ENCODE measurements at regions not wholly inside any gene's neighbourhood (a gene's known extent, or its start where the extent isn't known, plus 50 kb on each side); places are given as distances from the start of the nearest gene placed in this dataset.

DNA sequence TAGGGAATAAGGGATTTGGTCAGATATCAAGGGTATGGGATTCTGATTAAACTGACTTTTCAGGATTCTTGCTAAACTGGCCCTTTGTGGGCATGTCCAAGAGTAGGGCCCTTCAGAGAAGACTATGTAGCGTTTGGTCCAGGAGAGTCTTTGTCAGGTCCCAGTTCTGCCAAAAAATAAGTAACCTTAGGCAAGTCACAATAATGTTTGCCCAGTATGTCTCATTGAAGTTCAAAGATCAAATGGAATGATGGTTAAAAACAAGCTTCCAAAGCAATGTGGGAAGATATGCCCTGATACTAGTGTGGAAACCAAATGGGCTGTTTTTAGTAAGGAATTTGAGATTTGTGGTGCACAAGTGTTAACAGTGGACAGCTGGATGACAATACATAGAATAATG lies 454.4 kb downstream of the WDR72 start:
- in situ Hi-C loops (cut with HindIII; ENCODE audit: low sequenced_read_pairs): no loop called here
- no peak overlapping the region for H3K4me3 ChIP-seq (ENCODE audit: low read depth, low read length)
- DNase-seq (ENCODE audit: low read depth, low spot score): no peak
- TF ChIP-seq, protein P1, sequence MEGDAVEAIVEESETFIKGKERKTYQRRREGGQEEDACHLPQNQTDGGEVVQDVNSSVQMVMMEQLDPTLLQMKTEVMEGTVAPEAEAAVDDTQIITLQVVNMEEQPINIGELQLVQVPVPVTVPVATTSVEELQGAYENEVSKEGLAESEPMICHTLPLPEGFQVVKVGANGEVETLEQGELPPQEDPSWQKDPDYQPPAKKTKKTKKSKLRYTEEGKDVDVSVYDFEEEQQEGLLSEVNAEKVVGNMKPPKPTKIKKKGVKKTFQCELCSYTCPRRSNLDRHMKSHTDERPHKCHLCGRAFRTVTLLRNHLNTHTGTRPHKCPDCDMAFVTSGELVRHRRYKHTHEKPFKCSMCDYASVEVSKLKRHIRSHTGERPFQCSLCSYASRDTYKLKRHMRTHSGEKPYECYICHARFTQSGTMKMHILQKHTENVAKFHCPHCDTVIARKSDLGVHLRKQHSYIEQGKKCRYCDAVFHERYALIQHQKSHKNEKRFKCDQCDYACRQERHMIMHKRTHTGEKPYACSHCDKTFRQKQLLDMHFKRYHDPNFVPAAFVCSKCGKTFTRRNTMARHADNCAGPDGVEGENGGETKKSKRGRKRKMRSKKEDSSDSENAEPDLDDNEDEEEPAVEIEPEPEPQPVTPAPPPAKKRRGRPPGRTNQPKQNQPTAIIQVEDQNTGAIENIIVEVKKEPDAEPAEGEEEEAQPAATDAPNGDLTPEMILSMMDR (IDR thresholded peaks at IDR 0.05; ENCODE audit: low read depth, low read length): no peak

DNA sequence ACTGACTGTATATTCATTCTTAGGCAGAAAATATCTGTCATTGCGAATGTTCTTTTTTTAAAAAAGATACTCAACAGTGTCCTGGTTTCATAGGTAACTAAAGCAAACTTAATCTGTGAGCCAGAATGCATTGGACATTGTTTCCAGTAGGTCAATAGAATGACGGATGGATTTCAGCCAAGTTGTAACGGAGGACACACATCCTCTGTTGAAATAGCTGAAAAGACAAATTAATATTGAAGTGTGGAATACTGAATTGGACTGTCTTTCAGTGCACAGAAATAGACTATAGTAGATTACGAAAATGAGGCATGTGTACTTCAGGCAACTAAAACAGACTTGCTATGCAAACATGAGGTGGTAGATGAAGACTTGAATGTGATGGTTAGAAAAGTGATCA lies 461.6 kb downstream of the WDR72 start:
- in situ Hi-C loops (cut with HindIII; ENCODE audit: low sequenced_read_pairs): no loop called here
- DNase-seq (ENCODE audit: low read depth, low spot score): no peak
- TF ChIP-seq, protein P1 (IDR thresholded peaks at IDR 0.05; ENCODE audit: low read depth, low read length): no peak
- no peak overlapping the region for H3K4me3 ChIP-seq (ENCODE audit: low read depth, low read length)

- in situ Hi-C loops (cut with HindIII; ENCODE audit: low sequenced_read_pairs): no loop called here
- H3K4me3 ChIP-seq (ENCODE audit: low read depth, low read length): no peak overlapping the region
- DNase-seq (ENCODE audit: low read depth, low spot score): no peak
- TF ChIP-seq, protein P1 (IDR thresholded peaks at IDR 0.05; ENCODE audit: low read depth, low read length): no peak
Measured at GRCh38 chr15:53296603-53297002, 462.9 kb downstream of the WDR72 start.

GRCh38 chr15:53295574-53295973 lies 463.9 kb downstream of the WDR72 start:
- in situ Hi-C loops (cut with HindIII; ENCODE audit: low sequenced_read_pairs): no loop called here
- no peak for DNase-seq (ENCODE audit: low read depth, low spot score)
- TF ChIP-seq, protein P1 (IDR thresholded peaks at IDR 0.05; ENCODE audit: low read depth, low read length): no peak
- no peak overlapping the region for H3K4me3 ChIP-seq (ENCODE audit: low read depth, low read length)

DNA sequence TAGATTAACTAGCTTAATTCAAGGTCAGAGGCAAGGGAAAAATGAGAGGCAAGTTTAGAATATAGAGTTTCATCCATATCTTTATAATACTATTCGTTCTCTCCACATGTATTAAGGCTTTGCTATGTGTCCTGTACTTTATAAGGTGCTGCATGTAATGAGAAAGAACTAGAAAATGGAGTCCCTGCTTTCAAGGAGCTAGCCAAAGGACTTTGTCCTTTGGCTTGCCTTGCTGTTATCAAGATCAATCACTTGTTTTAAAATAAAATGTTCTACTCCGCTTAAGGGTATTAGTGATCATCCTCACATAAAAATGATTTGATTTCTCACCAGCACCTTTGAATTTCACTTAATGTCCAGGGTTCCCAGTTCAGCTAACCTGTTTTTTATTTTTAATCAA lies 470.9 kb downstream of the WDR72 start:
- TF ChIP-seq, protein P1 (IDR thresholded peaks at IDR 0.05; ENCODE audit: low read depth, low read length): no peak
- no peak overlapping the region for H3K4me3 ChIP-seq (ENCODE audit: low read depth, low read length)
- in situ Hi-C loops (cut with HindIII; ENCODE audit: low sequenced_read_pairs): no loop called here
- no peak for DNase-seq (ENCODE audit: low read depth, low spot score)

GRCh38 chr15:53274630-53275029 lies 484.5 kb upstream of the ONECUT1 start:
- DNase-seq (ENCODE audit: low read depth, low spot score): no peak
- no peak overlapping the region for H3K4me3 ChIP-seq (ENCODE audit: low read depth, low read length)
- in situ Hi-C loops (cut with HindIII; ENCODE audit: low sequenced_read_pairs): no loop called here
- TF ChIP-seq, protein P1 (IDR thresholded peaks at IDR 0.05; ENCODE audit: low read depth, low read length): no peak

DNA sequence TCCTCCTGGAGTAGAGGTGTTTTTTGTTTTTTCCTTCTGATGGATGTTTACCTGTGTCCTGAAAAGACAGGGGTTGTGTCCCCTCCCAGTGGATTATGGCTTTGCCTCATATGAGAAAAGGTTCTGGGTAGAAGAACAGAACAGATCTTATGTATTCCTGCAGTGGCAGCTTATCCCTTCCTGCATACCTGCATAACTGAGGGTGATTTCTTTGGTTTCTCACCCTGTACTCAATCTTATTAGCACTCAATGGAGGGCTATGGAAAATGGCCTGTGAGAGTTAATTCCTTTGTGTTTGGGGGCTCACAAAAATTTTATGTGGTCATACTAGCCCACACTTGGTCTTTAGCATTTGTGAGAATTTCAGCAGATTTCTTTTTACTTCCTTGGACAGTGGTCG lies 482.0 kb upstream of the ONECUT1 start:
- TF ChIP-seq, protein P1 (IDR thresholded peaks at IDR 0.05; ENCODE audit: low read depth, low read length): no peak
- H3K4me3 ChIP-seq (ENCODE audit: low read depth, low read length): no peak overlapping the region
- no peak for DNase-seq (ENCODE audit: low read depth, low spot score)
- in situ Hi-C loops (cut with HindIII; ENCODE audit: low sequenced_read_pairs): no loop called here

Measured in astrocyte of the spinal cord (primary cell).